Stimulated activated CD8-positive, alpha-beta memory T cell treated with anti-CD3 and anti-CD28 coated beads, Interleukin-12 subunit alpha, Interleukin-12 subunit beta, amount 100 ng/mL, for 24 hours (primary cell): ENCODE measurements at regions not wholly inside any gene's neighbourhood (a gene's known extent, or its start where the extent isn't known, plus 50 kb on each side); places are given as distances from the start of the nearest gene placed in this dataset.
"Not testable (repeated sequence)": the region's sequence is repeated elsewhere in the genome, so short reads cannot be mapped to it uniquely, and the experiment has no call there.

Source experiments
- DNase-seq: peaks from one replicate; pipeline ENCODE4 v3.0.0-alpha.2; 2020; ENCODE audit errors: extremely low read depth

DNA sequence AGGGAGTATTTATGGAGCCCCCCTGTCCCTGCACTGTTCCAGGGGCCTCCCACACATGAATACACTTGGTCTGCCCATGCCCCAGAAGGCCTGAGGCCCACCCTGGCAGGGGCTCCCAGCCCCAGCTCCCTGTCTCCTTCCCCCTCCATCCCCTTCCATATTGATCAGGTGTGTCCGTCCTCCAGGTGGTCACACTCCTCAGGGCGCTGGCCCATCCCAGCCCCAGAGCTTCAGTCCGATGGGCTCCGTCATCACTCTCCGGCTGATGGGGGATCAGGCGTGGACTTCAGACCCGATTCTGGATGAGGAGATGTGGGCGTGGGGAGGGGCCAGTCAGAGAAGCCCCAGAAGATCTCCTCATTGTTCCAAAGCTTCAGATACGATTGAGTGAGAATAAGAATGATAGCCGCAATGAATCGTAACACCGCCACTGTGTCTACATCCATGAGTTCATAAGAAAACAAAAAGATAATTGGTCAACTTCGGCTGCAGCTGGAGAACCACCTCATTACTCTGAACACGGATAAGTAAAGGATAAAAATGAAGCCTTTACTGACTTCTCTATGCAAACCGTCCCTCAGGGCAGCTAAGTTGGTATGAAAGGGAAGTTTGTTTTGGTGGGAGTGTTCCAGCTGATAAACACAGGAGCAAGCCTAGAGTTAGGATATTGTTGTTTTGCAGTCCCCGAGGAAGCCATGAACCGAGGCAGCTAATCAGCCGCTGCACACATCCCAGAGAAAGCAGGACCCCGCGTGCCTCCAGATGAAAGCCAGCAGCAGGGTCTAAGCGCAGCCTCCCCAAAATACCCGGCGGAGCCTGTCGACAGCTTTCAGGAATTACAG is 279.5 kb downstream of the NDUFA10 start:
- no peak for DNase-seq

DNA sequence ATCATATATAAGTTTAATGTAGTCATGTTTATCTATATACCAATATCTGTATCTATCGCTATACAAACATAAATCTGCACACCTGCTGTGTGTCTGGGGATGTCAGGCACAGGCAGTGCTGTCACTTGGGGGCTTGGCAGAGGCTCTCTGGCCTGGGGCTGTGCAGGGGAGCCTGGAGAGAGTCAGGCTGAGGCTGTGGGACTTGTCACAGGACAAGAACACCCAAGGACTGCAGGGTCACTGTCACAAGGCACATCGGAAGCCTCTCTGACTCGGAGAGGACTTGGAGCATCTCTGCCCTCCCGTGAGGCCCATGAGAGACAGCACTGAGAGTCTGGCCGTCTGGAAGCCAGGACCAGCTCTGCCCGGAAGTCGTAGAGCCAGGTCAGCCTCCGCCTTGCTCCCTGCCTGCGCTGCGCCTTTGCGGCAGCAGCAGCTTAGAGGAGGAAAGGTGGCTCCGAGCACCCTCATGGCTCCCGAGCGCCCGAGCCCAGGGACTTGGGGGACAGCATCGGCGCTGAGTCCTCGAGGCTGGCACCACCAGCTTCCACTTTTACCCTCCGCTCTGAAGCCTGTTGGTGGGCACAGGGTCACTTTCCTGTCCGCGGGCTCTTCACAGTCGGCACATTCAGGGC is 280.3 kb downstream of the NDUFA10 start:
- DNase-seq: no peak

DNA sequence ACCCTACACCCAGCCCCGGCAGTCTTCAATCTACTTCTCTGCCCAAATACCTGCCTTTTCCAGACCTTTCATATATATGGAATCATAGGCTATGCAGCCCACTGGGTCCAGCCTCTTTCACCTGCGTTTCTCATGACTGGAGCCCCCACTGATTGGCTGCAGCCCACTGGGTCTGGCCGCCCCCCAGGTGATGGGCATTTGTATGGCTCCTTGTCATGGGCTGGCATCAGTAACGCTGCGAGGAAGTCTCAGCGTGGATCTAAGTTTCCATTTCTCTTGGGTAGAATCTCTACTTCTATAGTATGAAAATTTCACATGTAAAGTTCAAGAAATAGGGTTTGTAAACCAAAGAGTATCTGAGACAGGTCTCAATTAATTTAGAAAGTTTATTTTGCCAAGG is 281.9 kb downstream of the NDUFA10 start:
- no peak for DNase-seq

DNA sequence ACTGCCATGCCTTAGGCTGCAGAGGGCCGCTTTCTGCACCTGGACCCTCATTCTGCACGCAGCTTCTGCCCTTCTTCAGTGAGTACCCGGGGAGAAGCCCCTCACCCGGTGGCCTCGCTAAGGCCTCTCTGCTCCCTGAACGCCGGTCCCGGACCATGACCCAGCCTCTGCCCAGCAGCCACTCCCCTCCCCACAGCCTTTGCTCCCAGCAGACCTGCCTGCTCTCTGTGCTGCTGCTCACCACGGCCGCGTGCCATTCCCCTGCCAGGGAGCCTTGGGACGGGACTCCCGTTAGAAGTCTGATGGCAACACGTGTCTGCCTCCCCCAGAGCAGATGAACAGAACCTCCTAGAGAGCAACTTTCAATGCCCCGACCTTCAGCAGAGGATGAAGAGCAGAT is 282.8 kb downstream of the NDUFA10 start:
- DNase-seq: no peak

DNA sequence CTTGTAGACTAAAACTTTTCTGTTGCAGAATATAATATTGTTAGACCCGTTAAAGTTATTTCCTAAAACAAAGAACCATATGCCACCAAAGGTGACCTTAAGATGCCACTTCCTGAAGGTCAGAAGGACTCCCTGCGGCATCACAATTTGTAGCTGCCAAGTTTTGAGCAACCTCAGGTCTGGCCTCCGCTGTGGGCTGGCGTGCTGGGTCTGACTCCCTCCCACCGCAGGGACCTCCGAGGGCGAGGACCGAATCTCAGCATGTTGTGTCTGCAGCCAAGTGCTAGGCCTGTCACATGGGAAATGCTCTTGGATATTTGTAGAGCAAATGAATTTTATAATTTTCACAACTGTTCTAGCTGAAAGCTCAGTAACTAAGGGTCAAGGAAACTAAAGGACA is 285.9 kb downstream of the NDUFA10 start:
- no peak for DNase-seq

DNA sequence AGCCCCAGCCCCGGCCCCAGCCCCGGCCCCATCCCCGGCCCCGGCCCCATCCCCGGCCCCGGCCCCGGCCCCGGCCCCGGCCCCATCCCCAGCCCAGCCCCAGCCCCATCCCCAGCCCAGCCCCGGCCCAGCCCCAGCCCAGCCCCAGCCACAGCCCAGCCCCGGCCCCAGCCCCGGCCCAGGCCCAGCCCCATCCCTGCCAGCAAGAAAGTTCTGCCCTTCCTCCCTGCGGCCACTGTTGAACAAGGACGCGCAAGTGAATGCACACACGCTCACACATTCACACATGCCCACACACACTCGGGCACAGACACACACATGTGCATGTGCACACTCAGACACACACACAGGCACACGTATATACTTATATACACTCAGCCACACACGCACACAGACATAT is 287.0 kb downstream of the NDUFA10 start:
- no peak for DNase-seq

DNA sequence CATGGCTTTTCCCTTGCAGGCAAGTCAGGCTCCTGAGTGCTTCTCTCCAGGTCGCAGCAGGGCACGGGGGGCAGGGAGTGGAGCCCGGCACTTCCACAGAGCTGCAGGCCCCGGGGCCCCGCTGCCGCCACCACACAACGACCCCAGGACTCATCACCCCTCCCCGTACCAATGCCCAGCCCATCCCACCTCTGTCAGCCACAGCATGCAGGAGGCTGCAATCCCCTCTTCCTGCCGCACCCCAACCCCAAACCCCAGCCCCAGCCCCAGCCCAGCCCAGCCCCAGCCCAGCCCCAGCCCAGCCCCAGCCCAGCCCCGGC is 288.0 kb downstream of the NDUFA10 start:
- DNase-seq: no peak

DNA sequence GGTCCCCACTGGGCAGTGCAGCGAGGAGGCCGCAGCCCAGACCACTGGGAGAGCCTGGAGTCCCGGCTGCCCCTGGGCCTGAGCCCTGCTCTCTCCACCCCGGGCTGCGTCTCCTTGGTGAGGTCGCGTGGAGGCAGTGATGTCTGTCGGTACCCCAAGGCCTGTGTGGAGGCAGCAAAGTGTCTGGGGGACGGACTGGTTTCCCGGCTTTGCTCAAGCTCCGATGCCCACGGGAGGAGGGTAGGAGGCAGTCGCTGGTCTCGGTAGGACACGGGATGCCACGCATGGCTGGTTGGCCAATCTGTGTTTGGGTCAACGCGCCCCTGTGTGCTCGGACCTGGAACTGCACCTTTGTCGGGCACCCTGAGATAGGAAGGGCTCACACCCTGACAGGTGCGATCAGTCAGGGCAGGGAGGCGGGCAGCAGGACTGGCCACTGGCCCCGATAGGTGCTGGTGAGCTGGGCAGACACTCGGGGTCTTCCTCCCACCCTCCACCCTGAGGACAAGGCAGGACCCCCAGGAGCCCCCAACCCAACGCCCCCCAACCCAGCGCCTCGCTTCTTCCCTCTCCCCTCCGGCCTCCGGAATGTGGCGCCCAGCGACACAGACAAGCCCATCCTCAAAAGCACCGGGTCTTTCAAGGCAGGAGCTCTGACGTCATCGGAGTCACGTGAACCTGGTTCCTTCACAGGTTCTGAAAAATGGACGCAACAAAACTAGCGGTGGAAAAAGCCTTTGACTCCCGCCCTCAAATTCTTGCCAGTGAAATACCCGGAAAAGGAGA is 288.6 kb downstream of the NDUFA10 start:
- DNase-seq: no peak

DNA sequence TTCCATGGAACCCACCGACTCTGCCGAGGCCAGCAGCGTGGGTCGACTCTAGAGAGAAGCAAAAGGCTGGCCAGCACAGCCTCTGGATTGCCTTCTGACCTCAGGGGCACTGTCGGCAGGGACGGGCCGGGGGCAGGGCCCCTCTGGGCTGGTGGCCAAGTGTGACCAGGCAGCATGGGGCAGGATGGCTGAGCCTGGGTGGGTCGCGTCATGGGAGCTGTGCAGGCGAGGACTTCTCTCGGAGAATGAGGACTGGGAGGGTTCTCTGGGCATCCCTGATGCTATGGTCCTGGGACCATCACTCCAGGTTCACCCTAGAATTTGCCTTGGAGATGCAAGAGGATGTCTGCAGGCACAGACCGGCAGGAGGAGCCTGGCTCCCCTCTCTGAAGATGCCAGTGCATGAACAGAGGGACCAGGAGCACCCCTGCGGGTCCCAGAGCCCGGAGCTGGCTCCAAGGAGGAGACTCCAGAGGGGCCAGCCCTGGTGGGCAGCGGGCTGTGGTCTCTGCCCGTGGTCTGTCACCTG is 289.2 kb downstream of the NDUFA10 start:
- DNase-seq: no peak

DNA sequence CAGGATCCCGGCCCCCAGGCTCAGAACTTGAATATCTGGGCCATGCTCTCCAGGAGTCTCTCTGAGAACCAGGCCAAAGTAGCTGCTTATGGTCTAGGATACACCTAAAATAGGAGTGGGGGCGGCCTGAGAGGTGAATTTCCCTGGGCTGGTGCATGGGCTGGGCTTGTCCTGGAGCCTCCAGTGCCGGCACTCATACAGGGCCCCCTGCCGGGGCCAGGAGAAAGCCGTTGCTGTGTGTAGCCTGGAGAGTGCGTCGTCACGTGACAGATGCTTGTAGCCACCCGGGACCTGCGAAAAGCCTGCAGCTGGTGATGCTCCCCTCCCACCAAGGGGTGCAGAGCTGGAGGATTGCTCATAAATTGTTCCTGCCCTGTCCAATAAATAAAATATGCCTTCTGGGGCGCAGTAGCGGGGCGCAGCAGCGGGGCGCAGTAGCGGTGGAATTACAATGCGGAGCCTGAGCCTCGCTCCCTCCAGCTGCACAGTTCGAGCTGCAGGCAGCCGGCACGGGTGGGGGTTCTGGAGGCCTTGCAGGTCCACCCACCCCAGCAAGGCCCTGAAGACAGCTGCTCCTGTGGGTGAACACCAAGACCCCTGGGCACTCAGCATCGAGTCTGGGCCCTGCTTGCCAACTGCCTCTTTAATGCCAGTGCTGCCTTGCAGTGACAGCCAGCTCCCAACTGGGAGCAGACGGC is 289.9 kb downstream of the NDUFA10 start:
- no peak for DNase-seq

DNA sequence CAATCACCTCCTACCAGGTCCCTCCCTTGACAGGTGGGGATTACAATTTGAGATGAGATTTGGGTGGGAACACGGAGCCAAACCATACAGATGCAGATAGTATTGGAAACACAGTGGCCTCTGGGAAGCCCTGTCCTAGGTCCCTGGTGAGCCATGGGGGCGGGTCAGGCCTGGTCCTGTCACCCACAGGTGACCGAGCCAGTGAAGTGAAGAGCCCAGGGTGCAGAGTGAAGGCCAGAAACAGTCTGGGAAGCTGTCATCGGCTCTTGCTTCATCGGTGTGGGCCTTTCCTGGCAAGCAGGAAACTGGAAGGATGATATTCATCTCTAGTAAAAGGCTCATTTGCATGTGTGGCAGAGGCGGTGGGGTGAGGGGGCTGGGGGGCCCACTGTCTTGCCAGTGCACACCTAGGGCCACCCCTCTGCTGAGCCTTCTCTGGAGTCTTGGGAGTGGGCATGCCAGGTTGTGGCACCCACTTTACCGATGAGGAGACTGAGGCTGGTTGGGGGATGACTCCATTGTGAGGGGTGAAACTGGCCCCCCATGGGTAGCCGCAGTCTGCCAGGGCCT is 290.6 kb downstream of the NDUFA10 start:
- no peak for DNase-seq

DNA sequence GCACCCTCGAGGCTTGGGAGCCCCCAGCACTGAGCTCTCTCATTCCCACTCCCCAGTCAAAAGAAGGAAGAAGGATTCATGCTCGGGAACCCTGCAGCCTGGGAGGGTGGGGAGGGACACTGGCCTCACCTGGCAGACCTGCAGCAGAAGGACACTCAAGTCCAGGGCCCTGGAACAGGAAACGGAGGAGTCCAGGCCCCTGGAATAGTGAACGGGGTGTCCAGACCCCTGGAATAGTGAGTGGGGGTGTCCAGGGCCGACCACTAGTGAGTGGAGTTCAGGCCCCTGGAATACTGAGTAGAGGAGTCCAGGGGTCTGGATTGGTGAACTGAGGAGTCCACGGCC is 292.5 kb downstream of the NDUFA10 start:
- DNase-seq: no peak

DNA sequence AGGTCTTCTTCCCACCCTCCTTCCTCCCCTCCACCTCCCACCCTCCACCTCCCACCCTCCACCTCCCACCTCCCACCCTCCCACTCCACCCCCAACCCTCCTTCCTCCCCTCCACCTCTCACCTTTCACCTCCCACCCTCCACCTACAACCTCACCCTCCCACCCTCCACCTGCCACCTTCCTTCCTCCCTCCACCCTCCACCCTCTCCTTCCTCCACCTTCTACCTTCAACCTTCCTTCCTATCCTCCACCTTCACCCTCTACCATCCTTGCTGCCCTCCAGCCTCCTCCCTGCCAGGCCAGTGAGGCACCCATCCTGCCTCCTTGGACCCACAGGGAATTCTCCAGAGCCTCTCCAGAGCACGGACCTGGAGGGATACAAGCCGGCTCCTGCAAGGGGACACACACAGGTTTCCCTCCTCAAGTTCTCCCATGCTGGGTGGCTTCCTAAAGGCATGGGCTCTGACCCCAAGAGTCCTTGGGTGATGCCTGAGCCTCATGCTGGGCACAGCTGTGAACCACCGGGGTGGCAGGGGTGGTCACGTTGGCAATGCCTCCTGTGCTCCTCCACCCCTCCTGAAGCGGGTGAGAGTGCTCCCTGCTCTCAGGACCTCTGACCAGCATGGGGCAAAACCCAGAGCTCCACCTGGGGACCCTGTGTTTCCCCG is 293.0 kb downstream of the NDUFA10 start:
- DNase-seq: no peak

DNA sequence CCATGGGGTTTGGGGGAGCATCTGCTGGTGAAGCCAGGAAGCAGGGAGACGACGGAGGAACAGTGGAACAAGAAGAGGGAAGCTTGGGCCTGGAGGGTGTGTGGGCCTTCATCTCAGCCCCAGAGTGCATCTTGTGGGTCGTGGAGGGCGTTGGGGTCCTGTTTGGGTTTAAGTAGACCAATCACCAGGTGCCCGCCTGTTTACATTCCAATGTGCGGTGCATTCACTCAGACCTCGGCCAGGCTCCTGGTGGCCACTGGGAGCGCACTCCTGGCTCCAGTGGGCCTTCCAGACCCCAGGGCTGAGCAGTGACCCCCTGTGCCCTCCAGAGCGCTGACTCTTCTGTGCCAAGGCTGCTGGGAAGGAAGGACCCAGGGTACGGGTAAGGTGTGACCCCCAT is 293.7 kb downstream of the NDUFA10 start:
- no peak for DNase-seq

DNA sequence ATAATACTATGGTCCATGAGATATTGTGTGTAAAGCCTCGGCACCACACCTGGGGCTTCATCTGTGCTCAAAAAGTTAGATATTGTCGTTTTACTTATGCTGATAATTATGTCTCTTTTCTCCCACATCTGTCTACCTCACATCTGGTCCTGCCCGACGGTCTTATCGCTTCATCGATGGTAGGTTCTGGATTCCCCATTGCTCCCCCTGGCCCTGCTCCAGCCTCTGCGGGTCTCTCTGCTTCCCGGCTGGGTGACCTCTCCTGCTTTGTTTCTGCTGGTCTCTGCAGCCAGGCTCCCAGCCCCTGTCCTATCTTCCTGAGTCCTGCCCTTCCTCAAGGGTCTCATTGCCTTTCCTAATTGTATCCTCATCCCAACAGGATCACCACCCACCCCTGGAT is 294.2 kb downstream of the NDUFA10 start:
- no peak for DNase-seq

DNA sequence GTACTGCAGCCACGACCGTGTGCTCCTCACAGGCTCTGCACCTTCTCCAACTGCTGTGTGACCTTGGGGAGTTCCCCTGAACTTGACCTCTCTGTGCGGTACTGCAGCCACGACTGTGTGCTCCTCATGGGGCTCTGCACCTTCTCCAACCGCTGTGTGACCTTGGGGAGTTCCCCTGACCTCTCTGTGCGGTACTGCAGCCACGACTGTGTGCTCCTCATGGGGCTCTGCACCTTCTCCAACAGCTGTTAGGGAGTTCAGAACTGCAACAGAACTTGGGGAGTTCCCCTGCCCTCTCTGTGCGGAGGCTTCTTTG is 294.6 kb downstream of the NDUFA10 start:
- not testable (repeated sequence) for DNase-seq

DNA sequence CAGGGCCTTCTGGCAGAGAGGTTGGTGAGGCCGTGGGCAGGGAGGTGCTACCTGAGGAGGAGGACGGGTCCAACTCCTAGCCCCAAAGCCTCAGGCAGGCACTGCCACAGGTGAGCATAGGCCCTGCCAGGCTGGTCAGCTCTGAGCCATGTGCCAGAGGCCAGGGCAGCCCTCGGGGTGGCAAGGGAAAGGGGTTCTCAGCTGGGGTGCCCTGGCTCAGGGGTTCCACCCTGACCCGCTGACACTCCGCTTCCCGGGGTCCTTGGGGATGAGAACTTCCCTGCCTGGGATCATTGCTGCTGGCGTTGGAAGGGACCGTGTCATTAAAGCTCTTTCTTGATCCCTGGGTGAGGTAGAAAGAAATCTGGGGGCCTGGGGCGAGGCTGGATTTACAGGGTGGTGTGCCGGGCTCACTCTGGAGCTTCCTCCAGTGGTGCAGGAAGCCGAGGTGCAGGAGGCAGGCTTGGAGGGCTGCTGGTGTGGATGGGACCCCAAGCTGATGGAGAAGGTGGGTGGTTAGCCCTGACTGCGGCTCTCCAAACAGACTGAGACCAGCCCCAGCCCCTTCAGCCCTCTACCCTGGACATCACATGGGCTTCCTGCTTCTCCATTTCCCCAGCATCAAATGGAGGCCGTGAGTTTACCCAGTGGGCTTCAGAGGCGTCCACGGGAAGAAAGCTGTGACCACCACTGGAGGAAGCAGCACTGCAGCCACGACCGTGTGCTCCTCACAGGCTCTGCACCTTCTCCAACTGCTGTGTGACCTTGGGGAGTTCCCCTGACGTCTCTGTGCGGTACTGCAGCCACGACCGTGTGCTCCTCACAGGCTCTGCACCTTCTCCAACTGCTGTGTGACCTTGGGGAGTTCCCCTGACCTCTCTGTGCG is 295.2 kb downstream of the NDUFA10 start:
- DNase-seq: no peak

DNA sequence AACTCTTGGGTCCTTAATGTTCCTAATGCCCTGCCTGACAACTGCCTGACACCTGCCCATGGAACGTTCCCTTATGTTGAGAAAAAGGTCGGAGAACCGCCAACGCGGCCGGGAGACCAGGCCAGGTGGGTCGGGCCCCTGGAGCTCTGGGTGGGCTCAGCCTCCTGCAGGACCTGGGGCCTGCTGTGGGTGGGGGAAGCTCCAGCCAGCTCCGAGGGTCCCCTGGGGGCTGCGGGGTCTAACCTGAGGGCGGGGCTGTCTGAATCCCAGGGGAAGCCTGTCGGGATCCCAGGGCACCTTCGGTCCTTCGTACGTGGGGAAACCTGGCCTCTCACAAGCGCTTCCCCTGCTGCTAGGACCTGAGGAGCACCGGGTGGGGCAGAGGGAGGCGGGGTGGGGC is 296.0 kb downstream of the NDUFA10 start:
- DNase-seq: no peak

DNA sequence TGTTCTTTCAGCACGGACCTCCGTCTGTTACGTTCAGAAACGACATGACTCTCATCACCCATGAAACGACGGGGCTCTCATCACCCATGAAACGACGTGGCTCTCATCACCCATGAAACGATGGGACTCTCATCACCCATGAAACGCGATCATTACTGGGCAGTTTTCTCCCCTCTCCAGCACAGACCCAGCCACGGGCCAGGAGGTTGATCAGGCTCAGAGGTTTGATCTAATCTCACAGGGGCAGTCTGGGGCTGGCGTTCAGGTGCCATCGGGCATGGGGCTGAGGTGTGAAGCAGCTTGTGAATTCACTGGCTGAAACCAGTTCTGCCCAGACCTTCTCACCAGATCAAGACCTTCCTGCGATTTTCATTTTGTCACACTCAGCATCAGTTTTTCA is 296.4 kb downstream of the NDUFA10 start:
- no peak for DNase-seq
